MM.1S (cell line): ENCODE measurements at regions not wholly inside any gene's neighbourhood (a gene's known extent, or its start where the extent isn't known, plus 50 kb on each side); places are given as distances from the start of the nearest gene placed in this dataset.

Source experiments
- DNase-seq: peaks from one replicate; pipeline ENCODE4 v3.0.0-alpha.2; 2015
- H2AFZ ChIP-seq: fragments of 300-600 bp; sonication (generic); 2 replicates; pipeline ENCODE4 v1.6.0; 2016; ENCODE audit warnings: antibody characterized with exemption, low read length
- H3F3A ChIP-seq: fragments of 300-600 bp; sonication (generic); 2 replicates; pipeline ENCODE4 v1.6.1; 2016; ENCODE audit warnings: mild to moderate bottlenecking, antibody characterized with exemption, low read length, moderate library complexity, mixed read lengths; ENCODE audit not compliant: insufficient read depth
- H3K27ac ChIP-seq: fragments of 300-600 bp; sonication (generic); 2 replicates; pipeline ENCODE4 v1.5.1; 2016; ENCODE audit warnings: mild to moderate bottlenecking, low read length
- H3K27me3 ChIP-seq: fragments of 300-600 bp; sonication (generic); replicated peaks from 2 replicates; pipeline ENCODE4 v1.6.0; 2016; ENCODE audit warnings: low read length; ENCODE audit not compliant: insufficient read depth
- H3K36me3 ChIP-seq: fragments of 300-600 bp; sonication (generic); replicated peaks from 2 replicates; pipeline ENCODE4 v1.6.1; 2016; ENCODE audit warnings: mild to moderate bottlenecking, low read length, mixed read lengths; ENCODE audit not compliant: insufficient read depth
- H3K4me1 ChIP-seq: fragments of 300-600 bp; sonication (generic); 2 replicates; pipeline ENCODE4 v1.6.1; 2016; ENCODE audit warnings: low read length, mixed read lengths
- H3K4me2 ChIP-seq: fragments of 300-600 bp; sonication (generic); 2 replicates; pipeline ENCODE4 v1.6.0; 2016; ENCODE audit warnings: low read depth, low read length
- H3K4me3 ChIP-seq: fragments of 300-600 bp; sonication (generic); 2 replicates; pipeline ENCODE4 v1.5.1; 2016; ENCODE audit warnings: low read length, mixed read lengths
- H3K79me2 ChIP-seq: fragments of 300-600 bp; sonication (generic); 2 replicates; pipeline ENCODE4 v1.6.1; 2016; ENCODE audit warnings: mixed run types, low read length, mixed read lengths
- H3K9ac ChIP-seq: fragments of 300-600 bp; sonication (generic); 2 replicates; pipeline ENCODE4 v1.6.1; 2016; ENCODE audit warnings: low read length, mixed read lengths
- H3K9me2 ChIP-seq: fragments of 300-600 bp; sonication (generic); replicated peaks from 2 replicates; pipeline ENCODE4 v1.6.1; 2016; ENCODE audit warnings: mild to moderate bottlenecking, low read length, mixed read lengths; ENCODE audit not compliant: insufficient read depth
- H3K9me3 ChIP-seq: fragments of 300-600 bp; sonication (generic); replicated peaks from 2 replicates; pipeline ENCODE4 v1.6.1; 2016; ENCODE audit warnings: mild to moderate bottlenecking, low read length, mixed read lengths; ENCODE audit not compliant: insufficient read depth
- H4K20me1 ChIP-seq: fragments of 300-600 bp; sonication (generic); 2 replicates; pipeline ENCODE4 v1.6.1; 2016; ENCODE audit warnings: mild to moderate bottlenecking, low read length, moderate library complexity, mixed read lengths; ENCODE audit not compliant: insufficient read depth
- EZH2 ChIP-seq: fragments of 300-600 bp; sonication (generic); optimal IDR thresholded peaks from 2 replicates; pipeline ENCODE3; 2017; ENCODE audit warnings: low read depth, mild to moderate bottlenecking, antibody characterized with exemption, low read length, mixed read lengths
- EZH2phosphoT487 ChIP-seq: fragments of 300-600 bp; sonication (generic); IDR thresholded peaks from 2 replicates; pipeline ENCODE4 v1.6.1; 2018; ENCODE audit warnings: antibody characterized with exemption, low read length
- TF ChIP-seq, protein P1 (sequence below): fragments of 300-600 bp; sonication (generic); IDR thresholded peaks from 2 replicates; pipeline ENCODE4 v1.5.1; 2016; ENCODE audit warnings: antibody characterized with exemption, low read length, mixed read lengths

DNA sequence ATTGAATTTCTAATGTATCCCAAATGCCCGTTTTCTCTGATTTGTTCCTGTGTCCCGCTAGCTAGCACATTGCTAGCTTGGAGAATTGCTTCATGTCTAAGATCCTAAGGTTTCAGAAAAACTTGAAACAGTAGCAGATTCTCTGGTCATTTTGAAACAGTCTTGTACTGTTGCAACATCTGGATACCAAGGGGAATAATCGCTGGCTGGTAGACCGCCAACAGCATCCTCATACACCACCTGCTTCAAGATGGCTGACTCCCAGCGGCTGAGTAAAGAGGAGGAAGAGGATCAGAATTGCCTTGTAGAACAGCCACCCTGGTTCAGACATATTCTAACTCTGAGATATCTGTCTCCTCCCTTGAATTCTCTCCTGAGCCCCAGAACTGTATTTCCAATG, 226.7 kb upstream of the ELAC2 start:
- Histone ChIP-seq H3K9me3 (no peaks in the 10 kb centered on the region), H3K4me3 (no peak overlapping the region), H3K9me2 (no peaks in the 10 kb centered on the region), H3K79me2 (no peaks in the 10 kb centered on the region), H3K27me3 (no peaks in the 10 kb centered on the region), H3K9ac (no peak overlapping the region), H3K4me2 (no peak overlapping the region), H3K36me3 (no peaks in the 10 kb centered on the region), H3F3A (no peaks in the 10 kb centered on the region), H4K20me1 (no peaks in the 10 kb centered on the region), H3K4me1 (no peaks in the 10 kb centered on the region), H2AFZ (no peak overlapping the region), H3K27ac (no peak overlapping the region)
- no peak for DNase-seq
- TF ChIP-seq EZH2phosphoT487 = no peak
- TF ChIP-seq, protein P1, sequence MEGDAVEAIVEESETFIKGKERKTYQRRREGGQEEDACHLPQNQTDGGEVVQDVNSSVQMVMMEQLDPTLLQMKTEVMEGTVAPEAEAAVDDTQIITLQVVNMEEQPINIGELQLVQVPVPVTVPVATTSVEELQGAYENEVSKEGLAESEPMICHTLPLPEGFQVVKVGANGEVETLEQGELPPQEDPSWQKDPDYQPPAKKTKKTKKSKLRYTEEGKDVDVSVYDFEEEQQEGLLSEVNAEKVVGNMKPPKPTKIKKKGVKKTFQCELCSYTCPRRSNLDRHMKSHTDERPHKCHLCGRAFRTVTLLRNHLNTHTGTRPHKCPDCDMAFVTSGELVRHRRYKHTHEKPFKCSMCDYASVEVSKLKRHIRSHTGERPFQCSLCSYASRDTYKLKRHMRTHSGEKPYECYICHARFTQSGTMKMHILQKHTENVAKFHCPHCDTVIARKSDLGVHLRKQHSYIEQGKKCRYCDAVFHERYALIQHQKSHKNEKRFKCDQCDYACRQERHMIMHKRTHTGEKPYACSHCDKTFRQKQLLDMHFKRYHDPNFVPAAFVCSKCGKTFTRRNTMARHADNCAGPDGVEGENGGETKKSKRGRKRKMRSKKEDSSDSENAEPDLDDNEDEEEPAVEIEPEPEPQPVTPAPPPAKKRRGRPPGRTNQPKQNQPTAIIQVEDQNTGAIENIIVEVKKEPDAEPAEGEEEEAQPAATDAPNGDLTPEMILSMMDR = no peak
- TF ChIP-seq EZH2 = no peak

DNA sequence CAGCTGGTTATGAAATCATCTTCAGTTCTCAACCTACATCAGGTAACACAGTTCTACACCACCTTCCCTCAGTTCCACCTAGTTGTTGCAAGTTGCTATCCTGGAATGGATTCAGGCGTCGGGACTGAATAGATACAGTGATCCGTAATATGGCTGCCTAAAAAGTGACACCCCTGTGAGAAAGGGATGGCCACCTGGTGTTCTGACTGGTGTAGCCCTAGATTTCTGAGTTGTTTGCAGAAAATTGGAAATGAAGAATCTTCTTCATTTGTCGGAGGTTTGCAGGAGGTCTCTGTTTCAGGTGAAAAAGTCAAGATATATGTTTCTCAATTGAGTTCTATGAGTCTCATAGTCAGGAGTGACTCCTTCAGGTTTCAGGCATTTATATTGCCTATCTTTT, 225.8 kb upstream of the ELAC2 start:
- Histone ChIP-seq H3K9me3 (no peaks in the 10 kb centered on the region), H3K4me1 (no peaks in the 10 kb centered on the region), H3K79me2 (no peaks in the 10 kb centered on the region), H3K36me3 (no peaks in the 10 kb centered on the region), H3K27ac (no peak overlapping the region), H3K4me2 (no peak overlapping the region), H3K9me2 (no peaks in the 10 kb centered on the region), H4K20me1 (no peaks in the 10 kb centered on the region), H3K9ac (no peak overlapping the region), H3K27me3 (no peaks in the 10 kb centered on the region), H2AFZ (no peak overlapping the region), H3F3A (no peaks in the 10 kb centered on the region), H3K4me3 (no peak overlapping the region)
- TF ChIP-seq EZH2 = no peak
- TF ChIP-seq, protein P1 = no peak
- TF ChIP-seq EZH2phosphoT487 = no peak
- DNase-seq = no peak

DNA sequence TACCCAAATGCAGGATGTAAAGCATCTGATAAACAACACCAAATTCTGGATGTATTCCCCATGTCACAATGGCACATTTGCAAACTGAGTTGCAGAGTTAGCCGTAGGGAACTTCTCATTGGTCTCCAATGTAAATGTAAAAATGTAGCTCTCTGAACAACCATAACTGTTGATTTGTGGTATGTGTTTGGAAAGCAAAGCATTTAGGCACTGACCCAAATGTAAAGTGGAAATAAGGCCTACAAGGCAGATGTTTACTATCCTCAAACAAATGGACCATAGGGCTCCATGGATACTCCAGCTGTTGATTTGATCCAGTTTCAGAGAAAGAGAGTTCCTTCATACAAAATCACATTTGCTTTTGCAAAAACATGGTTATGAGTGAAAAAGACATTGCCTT, 223.0 kb upstream of the ELAC2 start:
- no peaks in the 10 kb centered on the region for H4K20me1 ChIP-seq
- H3K9me3 ChIP-seq = no peaks in the 10 kb centered on the region
- no peaks in the 10 kb centered on the region for H3K4me1 ChIP-seq
- no peak overlapping the region for H3K4me3 ChIP-seq
- DNase-seq = no peak
- H3K27me3 ChIP-seq = no peaks in the 10 kb centered on the region
- TF ChIP-seq EZH2 (no peak), EZH2phosphoT487 (no peak)
- TF ChIP-seq, protein P1 = no peak
- H3K27ac ChIP-seq = no peak overlapping the region
- no peak overlapping the region for H3K4me2 ChIP-seq
- H3K9me2 ChIP-seq = no peaks in the 10 kb centered on the region
- H3K9ac ChIP-seq = no peak overlapping the region
- no peaks in the 10 kb centered on the region for H3K79me2 ChIP-seq
- H3K36me3 ChIP-seq = no peaks in the 10 kb centered on the region
- H2AFZ ChIP-seq = no peak overlapping the region
- H3F3A ChIP-seq = no peaks in the 10 kb centered on the region
